Upper lobe of right lung (tissue), 1 donor: ENCODE measurements at regions not wholly inside any gene's neighbourhood (a gene's known extent, or its start where the extent isn't known, plus 50 kb on each side); places are given as distances from the start of the nearest gene placed in this dataset.

Source experiments
- ATAC-seq: fragments of 200-7000 bp; cut with Tn5 transposase; one replicate; pipeline ENCODE4 v1.9.1; 2020; ENCODE audit warnings: mild to moderate bottlenecking, moderate library complexity
- DNase-seq: peaks from one replicate; pipeline ENCODE4 v3.0.0-alpha.2; 2020
- H3K27ac ChIP-seq: fragments of 200-600 bp; one replicate; pipeline ENCODE4 v1.8.0; 2022
- H3K27me3 ChIP-seq: fragments of 200-600 bp; one replicate; pipeline ENCODE4 v1.8.0; 2022; ENCODE audit warnings: mild to moderate bottlenecking
- H3K36me3 ChIP-seq: fragments of 200-600 bp; one replicate; pipeline ENCODE4 v1.8.0; 2022
- H3K4me1 ChIP-seq: fragments of 200-600 bp; one replicate; pipeline ENCODE4 v1.8.0; 2022
- H3K4me3 ChIP-seq: fragments of 200-600 bp; one replicate; pipeline ENCODE4 v1.8.0; 2022; ENCODE audit warnings: mild to moderate bottlenecking
- H3K9me3 ChIP-seq: fragments of 200-600 bp; one replicate; pipeline ENCODE4 v1.8.0; 2022
- intact Hi-C: fragments of 100-400 bp; cut with DNase I; formaldehyde crosslinking; loops from one replicate; pipeline ENCODE4 v1.11.0; 2022
- TF ChIP-seq, protein P1 (sequence below): fragments of 200-600 bp; IDR thresholded peaks from one replicate; pipeline ENCODE4 v1.8.0; 2022; ENCODE audit warnings: antibody characterized with exemption
- donor health status: DM: no; HTN: yes; CAD: no; lungs with severe emphysema.

DNA sequence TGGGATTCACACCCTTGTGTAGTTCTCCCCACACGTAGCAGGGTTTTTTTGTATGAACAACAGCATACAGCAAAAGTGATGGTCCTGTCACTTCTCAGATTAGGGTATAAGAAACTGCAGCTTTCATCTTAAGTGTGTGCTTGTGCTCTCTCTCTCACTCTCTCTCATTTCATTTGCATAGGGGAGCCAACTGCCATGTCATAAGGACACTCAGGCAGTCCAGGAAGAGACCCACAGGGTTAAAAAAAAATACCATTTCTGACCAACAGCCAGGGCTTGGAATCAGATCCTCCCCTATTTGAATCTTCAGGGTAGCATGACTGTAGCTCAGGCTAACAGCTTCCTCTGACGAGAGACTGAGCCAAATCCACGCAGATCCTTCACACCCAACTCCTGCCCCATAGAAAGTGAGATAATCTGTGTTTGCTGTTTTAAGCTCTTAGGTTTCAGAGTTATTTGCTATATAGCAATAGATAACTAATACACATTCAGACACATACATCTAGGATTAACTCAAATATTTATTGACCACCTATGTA, 331.2 kb downstream of the PAPSS1 start:
- Histone ChIP-seq H3K27ac (no peak overlapping the region), H3K4me3 (no peak overlapping the region), H3K4me1 (no peaks in the 10 kb centered on the region), H3K9me3 (no peaks in the 10 kb centered on the region), H3K36me3 (no peaks in the 10 kb centered on the region), H3K27me3 (no peaks in the 10 kb centered on the region)
- no peak for DNase-seq
- intact Hi-C loops: no loop called here
- TF ChIP-seq, protein P1, sequence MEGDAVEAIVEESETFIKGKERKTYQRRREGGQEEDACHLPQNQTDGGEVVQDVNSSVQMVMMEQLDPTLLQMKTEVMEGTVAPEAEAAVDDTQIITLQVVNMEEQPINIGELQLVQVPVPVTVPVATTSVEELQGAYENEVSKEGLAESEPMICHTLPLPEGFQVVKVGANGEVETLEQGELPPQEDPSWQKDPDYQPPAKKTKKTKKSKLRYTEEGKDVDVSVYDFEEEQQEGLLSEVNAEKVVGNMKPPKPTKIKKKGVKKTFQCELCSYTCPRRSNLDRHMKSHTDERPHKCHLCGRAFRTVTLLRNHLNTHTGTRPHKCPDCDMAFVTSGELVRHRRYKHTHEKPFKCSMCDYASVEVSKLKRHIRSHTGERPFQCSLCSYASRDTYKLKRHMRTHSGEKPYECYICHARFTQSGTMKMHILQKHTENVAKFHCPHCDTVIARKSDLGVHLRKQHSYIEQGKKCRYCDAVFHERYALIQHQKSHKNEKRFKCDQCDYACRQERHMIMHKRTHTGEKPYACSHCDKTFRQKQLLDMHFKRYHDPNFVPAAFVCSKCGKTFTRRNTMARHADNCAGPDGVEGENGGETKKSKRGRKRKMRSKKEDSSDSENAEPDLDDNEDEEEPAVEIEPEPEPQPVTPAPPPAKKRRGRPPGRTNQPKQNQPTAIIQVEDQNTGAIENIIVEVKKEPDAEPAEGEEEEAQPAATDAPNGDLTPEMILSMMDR: no peak
- ATAC-seq: no peak

DNA sequence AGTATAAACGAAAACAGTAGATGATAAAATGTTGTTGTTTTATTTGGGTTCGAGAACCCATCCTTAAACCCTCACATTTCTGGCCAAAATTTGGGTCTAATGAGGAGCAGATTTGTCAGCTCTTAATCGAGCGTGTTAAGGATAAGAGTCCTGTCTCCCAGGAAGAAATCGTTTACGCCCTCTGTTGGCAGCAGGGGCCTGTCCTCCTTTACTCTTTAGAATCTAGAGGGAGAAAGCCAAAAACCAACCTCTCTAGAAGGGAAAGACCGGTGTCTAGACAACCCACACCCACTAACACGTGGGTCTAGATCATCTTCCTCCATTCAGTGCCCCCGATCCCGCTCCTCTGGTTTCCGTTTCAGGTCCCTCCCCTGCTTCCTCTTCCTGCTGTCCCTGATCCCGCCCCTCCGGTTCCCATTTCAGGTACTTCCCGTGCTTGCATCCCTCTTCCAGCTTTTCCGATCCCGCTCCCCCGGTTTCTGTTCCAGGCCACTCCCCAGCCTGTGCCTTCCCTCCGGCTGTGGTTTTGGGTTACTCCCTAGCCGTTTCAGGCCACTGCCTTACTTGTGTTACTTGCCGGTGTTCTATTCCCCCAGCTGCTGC, 339.1 kb downstream of the PAPSS1 start:
- Histone ChIP-seq H3K27me3 (no peaks in the 10 kb centered on the region), H3K27ac (no peak overlapping the region), H3K4me3 (no peak overlapping the region), H3K4me1 (no peaks in the 10 kb centered on the region), H3K36me3 (no peaks in the 10 kb centered on the region), H3K9me3 (no peaks in the 10 kb centered on the region)
- DNase-seq (no peak), ATAC-seq (no peak)
- intact Hi-C loops: no loop called here
- TF ChIP-seq, protein P1: no peak

DNA sequence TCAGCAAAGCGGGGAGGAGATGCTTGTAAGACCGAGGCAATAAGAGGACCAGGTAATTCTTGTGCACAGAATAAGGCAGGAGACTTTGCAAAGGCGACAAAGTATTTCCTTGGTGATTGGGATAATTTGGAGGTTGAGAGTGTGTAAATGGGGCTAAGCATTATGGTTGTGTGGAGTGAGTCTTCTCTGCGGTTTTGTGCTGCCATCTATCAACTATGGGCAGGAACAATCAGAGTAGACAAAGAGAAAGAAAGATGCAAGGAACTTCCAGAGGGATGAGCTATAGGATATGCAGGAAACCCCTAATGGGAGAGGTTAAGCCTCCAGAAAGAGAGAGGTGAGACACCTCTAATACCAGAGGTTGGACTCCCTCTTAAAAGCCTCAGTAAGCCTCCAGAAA, 339.8 kb downstream of the PAPSS1 start:
- Histone ChIP-seq H3K36me3 (no peaks in the 10 kb centered on the region), H3K27ac (no peak overlapping the region), H3K4me3 (no peak overlapping the region), H3K27me3 (no peaks in the 10 kb centered on the region), H3K9me3 (no peaks in the 10 kb centered on the region), H3K4me1 (no peaks in the 10 kb centered on the region)
- no peak for ATAC-seq
- TF ChIP-seq, protein P1: no peak
- intact Hi-C loops: no loop called here
- no peak for DNase-seq

DNA sequence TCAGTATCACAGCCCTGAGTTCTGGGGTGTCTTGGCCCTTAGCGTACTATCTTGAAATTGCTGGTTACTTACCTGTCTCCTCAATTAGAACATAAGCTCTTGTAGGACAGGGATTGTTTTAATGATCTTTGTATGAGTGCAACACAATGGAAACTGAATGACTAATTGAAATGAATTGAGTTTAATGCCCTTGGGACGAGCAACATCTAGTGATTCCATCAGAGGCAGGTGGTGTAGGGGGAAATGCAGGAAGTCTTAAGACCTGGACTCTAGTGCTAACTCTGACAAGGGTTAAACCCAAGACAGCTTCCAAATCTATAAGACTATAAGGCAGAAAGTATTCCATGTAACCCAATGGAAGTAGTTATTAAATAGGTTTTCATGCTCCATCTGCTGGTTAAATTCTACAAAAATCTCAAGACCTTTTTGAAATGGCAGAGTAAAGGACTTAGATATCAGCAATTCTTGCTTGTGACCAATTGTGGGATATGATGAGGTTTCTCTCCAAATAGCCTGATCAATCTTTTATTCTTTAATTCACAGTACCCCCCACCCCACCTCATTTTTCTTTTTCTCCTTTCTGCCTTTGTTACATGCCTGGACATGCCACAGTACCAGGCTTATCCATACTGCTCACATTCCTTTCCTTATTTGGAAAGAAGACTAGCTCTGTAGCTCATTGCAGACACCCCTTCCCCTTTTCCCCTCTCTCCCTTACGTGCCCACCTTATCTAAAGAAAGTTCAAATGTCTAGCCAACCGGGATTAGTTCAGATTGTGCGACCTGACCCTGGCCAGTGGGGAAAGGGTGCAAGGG, 340.8 kb downstream of the PAPSS1 start:
- H3K27me3 ChIP-seq: no peaks in the 10 kb centered on the region
- H3K36me3 ChIP-seq: no peaks in the 10 kb centered on the region
- intact Hi-C loops: no loop called here
- no peaks in the 10 kb centered on the region for H3K4me1 ChIP-seq
- H3K9me3 ChIP-seq: no peaks in the 10 kb centered on the region
- ATAC-seq: no peak
- TF ChIP-seq, protein P1: no peak
- DNase-seq: no peak
- no peak overlapping the region for H3K27ac ChIP-seq
- H3K4me3 ChIP-seq: no peak overlapping the region

DNA sequence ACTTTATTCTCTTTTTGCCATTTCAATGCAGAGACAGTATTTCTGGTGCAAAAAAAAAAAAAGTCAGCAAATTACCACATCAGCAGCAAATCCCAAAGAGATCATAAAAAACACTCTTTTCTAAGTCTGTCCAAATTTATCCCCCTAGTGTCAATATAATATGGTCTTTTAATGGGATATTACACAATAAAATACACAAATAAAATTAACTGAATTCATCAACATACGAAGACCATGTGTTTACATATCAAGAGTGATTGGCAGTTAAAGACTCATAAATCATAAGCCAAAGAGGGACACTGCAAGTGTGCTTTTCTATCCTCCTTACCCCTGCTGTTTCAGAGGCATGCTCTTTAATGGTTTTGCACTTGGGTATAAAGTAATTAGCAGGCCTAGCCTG, 340.2 kb upstream of the DKK2 start:
- Histone ChIP-seq H3K27ac (no peak overlapping the region), H3K9me3 (peaks cover 6% of the 10 kb centered on the region), H3K36me3 (no peaks in the 10 kb centered on the region), H3K4me3 (no peak overlapping the region), H3K4me1 (no peaks in the 10 kb centered on the region), H3K27me3 (no peaks in the 10 kb centered on the region)
- TF ChIP-seq, protein P1: no peak
- intact Hi-C loops: no loop called here
- no peak for ATAC-seq
- no peak for DNase-seq
